ENCODE measurements at regions not wholly inside any gene's neighbourhood (a gene's known extent, or its start where the extent isn't known, plus 50 kb on each side); places are given as distances from the start of the nearest gene placed in this dataset.

DNA sequence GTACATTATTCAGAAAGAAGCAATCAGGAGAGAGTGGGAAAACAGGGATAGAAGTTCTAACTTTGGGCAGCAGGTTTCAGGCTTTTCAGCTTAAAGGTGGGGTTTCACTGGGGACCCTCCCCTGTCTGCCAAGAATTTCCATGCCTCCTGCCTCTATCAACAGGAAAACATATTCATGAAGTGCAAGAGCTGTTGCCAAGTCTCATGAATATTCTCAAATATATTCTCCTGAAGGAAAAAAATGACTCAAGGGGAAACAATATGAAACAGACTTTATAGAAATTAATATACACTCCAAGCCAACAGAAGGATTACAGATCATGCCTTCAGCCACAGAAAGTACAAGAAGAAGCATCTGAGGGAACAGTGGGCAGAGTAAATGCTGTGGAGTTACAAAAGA is 713.3 kb upstream of the ADAMTS5 start:
- DNase-seq (ENCODE audit: low spot score): no peak
- POLR2A ChIA-PET (ENCODE audit: low non-redundant PET): no interaction called here
- no peak overlapping the region for H3K27ac ChIP-seq
- CTCF ChIA-PET: no interaction called here
- TF ChIP-seq, protein P1, sequence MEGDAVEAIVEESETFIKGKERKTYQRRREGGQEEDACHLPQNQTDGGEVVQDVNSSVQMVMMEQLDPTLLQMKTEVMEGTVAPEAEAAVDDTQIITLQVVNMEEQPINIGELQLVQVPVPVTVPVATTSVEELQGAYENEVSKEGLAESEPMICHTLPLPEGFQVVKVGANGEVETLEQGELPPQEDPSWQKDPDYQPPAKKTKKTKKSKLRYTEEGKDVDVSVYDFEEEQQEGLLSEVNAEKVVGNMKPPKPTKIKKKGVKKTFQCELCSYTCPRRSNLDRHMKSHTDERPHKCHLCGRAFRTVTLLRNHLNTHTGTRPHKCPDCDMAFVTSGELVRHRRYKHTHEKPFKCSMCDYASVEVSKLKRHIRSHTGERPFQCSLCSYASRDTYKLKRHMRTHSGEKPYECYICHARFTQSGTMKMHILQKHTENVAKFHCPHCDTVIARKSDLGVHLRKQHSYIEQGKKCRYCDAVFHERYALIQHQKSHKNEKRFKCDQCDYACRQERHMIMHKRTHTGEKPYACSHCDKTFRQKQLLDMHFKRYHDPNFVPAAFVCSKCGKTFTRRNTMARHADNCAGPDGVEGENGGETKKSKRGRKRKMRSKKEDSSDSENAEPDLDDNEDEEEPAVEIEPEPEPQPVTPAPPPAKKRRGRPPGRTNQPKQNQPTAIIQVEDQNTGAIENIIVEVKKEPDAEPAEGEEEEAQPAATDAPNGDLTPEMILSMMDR (conservative IDR thresholded peaks at IDR 0.05; ENCODE audit: low read depth): no peak

DNA sequence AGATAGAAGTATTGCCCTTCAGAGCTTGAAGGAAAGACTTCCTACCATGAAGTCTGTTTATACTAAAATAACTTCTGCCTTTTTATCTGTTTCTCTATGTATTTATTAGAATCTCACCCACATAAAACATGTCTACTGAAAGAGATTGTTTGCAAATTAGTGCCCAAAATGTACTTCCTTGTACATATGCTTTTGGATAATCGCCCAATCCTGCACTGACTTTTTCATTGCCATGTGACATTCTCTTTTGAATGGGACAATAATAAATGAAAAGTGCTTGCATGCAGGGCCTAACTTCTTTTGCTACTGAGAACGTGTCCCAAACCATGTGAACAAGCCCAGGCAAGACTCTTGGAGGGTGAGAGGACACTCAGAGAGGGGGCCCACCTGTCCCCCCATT is 711.6 kb upstream of the ADAMTS5 start:
- no peak overlapping the region for H3K27ac ChIP-seq
- CTCF ChIA-PET: no interaction called here
- TF ChIP-seq, protein P1 (conservative IDR thresholded peaks at IDR 0.05; ENCODE audit: low read depth): no peak
- DNase-seq (ENCODE audit: low spot score): no peak
- POLR2A ChIA-PET (ENCODE audit: low non-redundant PET): no interaction called here

GRCh38 chr21:27677546-27677945 is 710.7 kb upstream of the ADAMTS5 start:
- DNase-seq (ENCODE audit: low spot score): no peak
- POLR2A ChIA-PET (ENCODE audit: low non-redundant PET): no interaction called here
- H3K27ac ChIP-seq: no peak overlapping the region
- TF ChIP-seq, protein P1 (conservative IDR thresholded peaks at IDR 0.05; ENCODE audit: low read depth): no peak
- CTCF ChIA-PET: no interaction called here

DNA sequence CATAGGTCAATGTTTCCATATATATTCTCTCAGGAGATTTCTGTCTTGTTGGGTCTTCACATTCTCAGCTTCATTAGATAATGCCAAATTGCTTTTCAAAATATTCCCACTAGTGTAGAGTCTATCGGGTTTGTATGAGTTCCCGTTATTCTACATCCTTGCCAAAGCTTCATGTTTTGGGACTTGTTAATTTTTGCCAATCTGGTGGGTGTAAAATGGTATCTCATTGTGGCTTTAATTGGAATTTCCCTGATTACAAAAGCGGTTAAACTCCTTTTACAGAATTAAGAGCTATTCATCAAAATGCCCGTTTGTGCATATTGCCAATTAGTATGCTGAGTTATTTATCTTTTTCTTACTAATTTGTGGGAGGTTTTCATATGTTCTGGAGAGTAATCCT is 708.4 kb upstream of the ADAMTS5 start:
- TF ChIP-seq, protein P1 (conservative IDR thresholded peaks at IDR 0.05; ENCODE audit: low read depth): no peak
- no peak overlapping the region for H3K27ac ChIP-seq
- ChIA-PET POLR2A (ENCODE audit: low non-redundant PET) (no interaction called here), CTCF (interaction anchor here (0.6 kb wide), 1 partner anchor 96 kb away, joined by 3 read pairs; no protein-coding TSS in a partner anchor)
- no peak for DNase-seq (ENCODE audit: low spot score)

- TF ChIP-seq, protein P1 (conservative IDR thresholded peaks at IDR 0.05; ENCODE audit: low read depth): no peak
- no peak for DNase-seq (ENCODE audit: low spot score)
- CTCF ChIA-PET: no interaction called here
- H3K27ac ChIP-seq: no peak overlapping the region
- POLR2A ChIA-PET (ENCODE audit: low non-redundant PET): no interaction called here
Measured at GRCh38 chr21:27674041-27674615, 707.2 kb upstream of the ADAMTS5 start.

DNA sequence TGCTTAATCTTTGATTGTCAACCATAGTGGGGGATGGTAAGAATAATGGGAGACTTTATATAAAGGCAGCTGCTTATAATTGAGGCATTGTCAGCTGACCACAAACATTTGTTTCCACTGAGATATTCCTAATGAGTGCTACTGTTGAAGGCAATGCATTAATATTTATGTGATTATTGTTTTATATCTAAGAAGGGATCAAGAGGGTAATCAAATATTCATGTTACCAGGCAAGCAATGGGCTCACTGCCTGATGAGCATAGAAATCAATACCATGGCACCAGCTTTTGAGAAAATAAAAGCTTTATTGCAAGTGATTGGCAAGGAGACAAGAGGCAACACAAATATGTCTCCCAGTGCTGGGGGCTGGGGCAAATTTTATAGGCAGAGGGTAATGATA is 706.7 kb upstream of the ADAMTS5 start:
- no peak for DNase-seq (ENCODE audit: low spot score)
- TF ChIP-seq, protein P1 (conservative IDR thresholded peaks at IDR 0.05; ENCODE audit: low read depth): no peak
- no peak overlapping the region for H3K27ac ChIP-seq
- POLR2A ChIA-PET (ENCODE audit: low non-redundant PET): no interaction called here
- CTCF ChIA-PET: interaction anchor here (0.8 kb wide), 1 partner anchor 738 kb away, joined by 3 read pairs; no protein-coding TSS in a partner anchor

Data from RWPE1 (cell line).